Caco-2 (cell line): ENCODE measurements at regions not wholly inside any gene's neighbourhood (a gene's known extent, or its start where the extent isn't known, plus 50 kb on each side); places are given as distances from the start of the nearest gene placed in this dataset.

ENCODE experiments used
- BruUV-seq: library from RNA; stranded (reverse); fragments of 400-500 nt; replicated peaks from 2 replicates; lab custom pipeline; 2021; lab: Mats Ljungman, UMichigan
- CTCF ChIA-PET: fragments of 300-600 bp; sonication (Branson Sonifier 250); formaldehyde crosslinking; loops from one replicate; lab custom pipeline; 2022; ENCODE audit warnings: antibody characterized with exemption; lab: Charles Lee
- POLR2A ChIA-PET: fragments of 300-600 bp; sonication (Branson Sonifier 250); formaldehyde crosslinking; loops from one replicate; lab custom pipeline; 2022; ENCODE audit warnings: antibody characterized with exemption; lab: Charles Lee
- DNase-seq, 2 experiments: peaks; one replicate each; pipeline versions ENCODE4 v3.0.0 to v3.0.0-alpha.2; 2020 to 2022
- H3K27me3 ChIP-seq: replicated peaks from 2 replicates; pipeline ENCODE4 v1.6.0; 2011; ENCODE audit warnings: low read length; ENCODE audit not compliant: control insufficient read depth, insufficient read depth
- H3K36me3 ChIP-seq: 2 replicates; pipeline ENCODE4 v1.5.1; 2011; ENCODE audit warnings: low read length; ENCODE audit not compliant: control insufficient read depth, insufficient read depth
- H3K4me1 ChIP-seq: fragments of 250-450 bp; sonication (Bioruptor Pico); 2 replicates; pipeline ENCODE4 v1.5.1; 2020; ENCODE audit warnings: mild to moderate bottlenecking
- H3K4me3 ChIP-seq: 2 replicates; pipeline ENCODE4 v1.5.1; 2011; ENCODE audit warnings: low read depth, mild to moderate bottlenecking, control low read depth, low read length
- H3K9me3 ChIP-seq: fragments of 250-450 bp; sonication (Bioruptor Pico); 2 replicates; pipeline ENCODE4 v1.5.1; 2020; ENCODE audit warnings: mild to moderate bottlenecking, moderate library complexity
- H3K27ac Mint-ChIP-seq: one replicate; pipeline ENCODE4 v1.8.0; 2022; ENCODE audit warnings: mixed read lengths; ENCODE audit not compliant: unreplicated experiment
- H3K27me3 Mint-ChIP-seq: one replicate; pipeline ENCODE4 v1.8.0; 2022; ENCODE audit warnings: mixed read lengths; ENCODE audit not compliant: insufficient read depth, unreplicated experiment
- H3K36me3 Mint-ChIP-seq: one replicate; pipeline ENCODE4 v1.8.0; 2022; ENCODE audit warnings: mild to moderate bottlenecking, mixed read lengths; ENCODE audit not compliant: insufficient read depth, unreplicated experiment
- H3K4me1 Mint-ChIP-seq: one replicate; pipeline ENCODE4 v1.8.0; 2022; ENCODE audit warnings: low read depth, mixed read lengths; ENCODE audit not compliant: unreplicated experiment
- H3K4me3 Mint-ChIP-seq: one replicate; pipeline ENCODE4 v1.8.0; 2022; ENCODE audit warnings: mild to moderate bottlenecking, moderate library complexity, mixed read lengths; ENCODE audit not compliant: unreplicated experiment
- H3K9me3 Mint-ChIP-seq: one replicate; pipeline ENCODE4 v1.8.0; 2022; ENCODE audit warnings: mixed read lengths; ENCODE audit not compliant: unreplicated experiment
- intact Hi-C: fragments of 100-400 bp; cut with micrococcal nuclease; formaldehyde crosslinking; loops from one replicate; pipeline ENCODE4 v1.10.0; 2022; ENCODE audit not compliant: unreplicated experiment
- TF ChIP-seq, protein P1 (sequence below), 2 experiments: fragments of 200-600 bp in 1 of 2; IDR thresholded peaks; 1 replicate in 1 of 2; 2 replicates in 1 of 2; pipeline versions ENCODE4 v1.5.1 to v1.8.0; 2011 to 2022; ENCODE audit warnings: antibody characterized with exemption in 1 of 2, control low read depth in 1 of 2, inconsistent platforms in 1 of 2, low read depth in 1 of 2, low read length in 1 of 2, mild to moderate bottlenecking in 1 of 2, moderate library complexity in 1 of 2; ENCODE audit not compliant: insufficient read depth in 1 of 2, severe bottlenecking in 1 of 2, unreplicated experiment in 1 of 2

GRCh38 chr6:18961566-18961965 lies 574.4 kb downstream of the RNF144B start:
- H3K4me1 ChIP-seq, result no peaks in the 10 kb centered on the region
- H3K27ac Mint-ChIP-seq, result no peak overlapping the region
- no peaks in the 10 kb centered on the region for H3K4me1 Mint-ChIP-seq
- ChIA-PET POLR2A (no interaction called here), CTCF (no interaction called here)
- H3K4me3 Mint-ChIP-seq, result no peak overlapping the region
- no TSS peak for BruUV-seq
- TF ChIP-seq, protein P1, sequence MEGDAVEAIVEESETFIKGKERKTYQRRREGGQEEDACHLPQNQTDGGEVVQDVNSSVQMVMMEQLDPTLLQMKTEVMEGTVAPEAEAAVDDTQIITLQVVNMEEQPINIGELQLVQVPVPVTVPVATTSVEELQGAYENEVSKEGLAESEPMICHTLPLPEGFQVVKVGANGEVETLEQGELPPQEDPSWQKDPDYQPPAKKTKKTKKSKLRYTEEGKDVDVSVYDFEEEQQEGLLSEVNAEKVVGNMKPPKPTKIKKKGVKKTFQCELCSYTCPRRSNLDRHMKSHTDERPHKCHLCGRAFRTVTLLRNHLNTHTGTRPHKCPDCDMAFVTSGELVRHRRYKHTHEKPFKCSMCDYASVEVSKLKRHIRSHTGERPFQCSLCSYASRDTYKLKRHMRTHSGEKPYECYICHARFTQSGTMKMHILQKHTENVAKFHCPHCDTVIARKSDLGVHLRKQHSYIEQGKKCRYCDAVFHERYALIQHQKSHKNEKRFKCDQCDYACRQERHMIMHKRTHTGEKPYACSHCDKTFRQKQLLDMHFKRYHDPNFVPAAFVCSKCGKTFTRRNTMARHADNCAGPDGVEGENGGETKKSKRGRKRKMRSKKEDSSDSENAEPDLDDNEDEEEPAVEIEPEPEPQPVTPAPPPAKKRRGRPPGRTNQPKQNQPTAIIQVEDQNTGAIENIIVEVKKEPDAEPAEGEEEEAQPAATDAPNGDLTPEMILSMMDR (IDR thresholded peaks at IDR 0.05; ENCODE audit: insufficient read depth in 1 of 2, low read depth in 1 of 2, low read length in 1 of 2, severe bottlenecking in 1 of 2, unreplicated experiment in 1 of 2), result no peak
- intact Hi-C loops, result no loop called here
- DNase-seq, result no peak
- no peaks in the 10 kb centered on the region for H3K9me3 Mint-ChIP-seq
- H3K36me3 Mint-ChIP-seq, result no peaks in the 10 kb centered on the region
- H3K27me3 Mint-ChIP-seq, result peaks cover 5% of the 10 kb centered on the region
- no peak overlapping the region for H3K4me3 ChIP-seq
- no peaks in the 10 kb centered on the region for H3K27me3 ChIP-seq
- H3K9me3 ChIP-seq, result no peaks in the 10 kb centered on the region
- no peaks in the 10 kb centered on the region for H3K36me3 ChIP-seq

DNA sequence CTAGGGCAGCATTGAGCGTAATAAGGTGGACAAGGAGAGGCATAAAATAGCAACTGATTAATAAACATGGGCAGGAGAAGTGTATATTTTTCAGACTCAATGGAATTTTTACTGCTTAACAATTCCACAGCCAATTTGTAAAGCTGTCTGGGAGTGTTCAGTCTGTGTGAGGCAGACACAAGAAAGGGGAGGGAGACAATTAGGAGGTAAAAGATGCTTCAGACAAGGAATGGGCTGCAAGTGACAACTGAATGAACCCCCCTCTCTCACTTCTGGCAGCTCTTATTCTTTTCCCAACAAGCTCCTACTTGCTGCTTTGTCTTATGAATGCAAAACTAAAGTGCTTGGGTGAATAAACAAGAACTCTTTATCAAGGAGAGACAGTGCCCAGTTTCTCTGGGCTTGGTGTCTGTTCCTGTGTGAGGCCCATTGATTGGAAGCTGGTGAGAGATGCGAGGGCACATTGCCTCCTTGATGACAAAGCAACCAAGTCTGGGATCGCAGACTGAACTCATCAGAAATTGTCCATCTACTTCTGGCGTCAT lies 575.3 kb downstream of the RNF144B start:
- Mint-ChIP-seq H3K4me1 (no peaks in the 10 kb centered on the region), H3K36me3 (no peaks in the 10 kb centered on the region), H3K9me3 (no peaks in the 10 kb centered on the region), H3K27me3 (peaks cover 5% of the 10 kb centered on the region), H3K27ac (no peak overlapping the region), H3K4me3 (no peak overlapping the region)
- Histone ChIP-seq H3K4me3 (no peak overlapping the region), H3K9me3 (no peaks in the 10 kb centered on the region), H3K27me3 (no peaks in the 10 kb centered on the region), H3K36me3 (no peaks in the 10 kb centered on the region), H3K4me1 (no peaks in the 10 kb centered on the region)
- intact Hi-C loops, result no loop called here
- no peak for DNase-seq
- no TSS peak for BruUV-seq
- CTCF ChIA-PET, result no interaction called here
- POLR2A ChIA-PET, result no interaction called here
- TF ChIP-seq, protein P1 (IDR thresholded peaks at IDR 0.05; ENCODE audit: insufficient read depth in 1 of 2, low read depth in 1 of 2, low read length in 1 of 2, severe bottlenecking in 1 of 2, unreplicated experiment in 1 of 2), result no peak

- ChIA-PET POLR2A (no interaction called here), CTCF (no interaction called here)
- Histone ChIP-seq H3K27me3 (no peaks in the 10 kb centered on the region), H3K4me1 (no peaks in the 10 kb centered on the region), H3K9me3 (no peaks in the 10 kb centered on the region), H3K36me3 (no peaks in the 10 kb centered on the region), H3K4me3 (no peak overlapping the region)
- H3K4me1 Mint-ChIP-seq, result no peaks in the 10 kb centered on the region
- no peaks in the 10 kb centered on the region for H3K9me3 Mint-ChIP-seq
- H3K36me3 Mint-ChIP-seq, result no peaks in the 10 kb centered on the region
- intact Hi-C loops, result no loop called here
- TF ChIP-seq, protein P1 (IDR thresholded peaks at IDR 0.05; ENCODE audit: insufficient read depth in 1 of 2, low read depth in 1 of 2, low read length in 1 of 2, severe bottlenecking in 1 of 2, unreplicated experiment in 1 of 2), result no peak
- BruUV-seq, result no TSS peak
- peaks cover 5% of the 10 kb centered on the region for H3K27me3 Mint-ChIP-seq
- no peak overlapping the region for H3K4me3 Mint-ChIP-seq
- DNase-seq, result no peak
- no peak overlapping the region for H3K27ac Mint-ChIP-seq
These were observed 576.3 kb downstream of the RNF144B start for GRCh38 chr6:18963439-18963838.
